ENCODE measurements at regions not wholly inside any gene's neighbourhood (a gene's known extent, or its start where the extent isn't known, plus 50 kb on each side); places are given as distances from the start of the nearest gene placed in this dataset.

GRCh38 chr6:19557191-19557590 lies 280.0 kb upstream of the ID4 start:
- H2AFZ ChIP-seq (ENCODE audit: low read length), result no peak overlapping the region
- H2BK120ac ChIP-seq (replicated peaks; ENCODE audit: low read depth, low read length), result no peak overlapping the region
- no peak overlapping the region for H2BK20ac ChIP-seq (ENCODE audit: low read length)
- CTCF ChIA-PET (ENCODE audit: partially characterized antibody), result interaction anchor here (0.5 to 0.9 kb wide), 2 partner anchors 20 to 381 kb away, joined by 4 read pairs; no protein-coding TSS in a partner anchor
- H3K27me3 ChIP-seq (replicated peaks in 1 of 4; ENCODE audit: control insufficient read depth in 3 of 4, extremely low read depth in 1 of 4, insufficient read depth in 3 of 4, low read length in 3 of 4), result no peaks in the 10 kb centered on the region
- no peak overlapping the region for H4K5ac ChIP-seq (ENCODE audit: insufficient read length, low read depth, low read length)
- no peaks in the 10 kb centered on the region for H4K20me1 ChIP-seq (replicated peaks in 1 of 2; ENCODE audit: control insufficient read depth in 1 of 2, insufficient read depth in 2 of 2, low read length in 2 of 2)
- H3K79me2 ChIP-seq (ENCODE audit: control insufficient read depth in 1 of 2, insufficient read depth in 2 of 2, low read length in 2 of 2), result no peaks in the 10 kb centered on the region
- POLR2A ChIA-PET (ENCODE audit: partially characterized antibody), result no interaction called here
- no peak overlapping the region for H3K27ac ChIP-seq (ENCODE audit: low read depth, low read length)
- FAIRE-seq (no peak), DNase-seq (ENCODE audit: low read depth in 1 of 2, low spot score in 2 of 2) (no peak)
- H2BK12ac ChIP-seq (ENCODE audit: low read depth, low read length), result no peak overlapping the region
- no peaks in the 10 kb centered on the region for H3K79me1 ChIP-seq (ENCODE audit: low read depth, low read length)
- no peak overlapping the region for H3K23ac ChIP-seq (ENCODE audit: insufficient read length)
- no peaks in the 10 kb centered on the region for H3K36me3 ChIP-seq (ENCODE audit: control insufficient read depth in 2 of 4, insufficient read depth in 4 of 4, low read length in 3 of 4)
- H3K4me2 ChIP-seq (ENCODE audit: insufficient read depth in 1 of 2, low read depth in 2 of 2, low read length in 2 of 2), result no peak overlapping the region
- H4K8ac ChIP-seq (ENCODE audit: extremely low read depth, insufficient read depth, low read length), result no peak overlapping the region
- no peak overlapping the region for H3K4ac ChIP-seq (replicated peaks; ENCODE audit: insufficient read length, low read depth, low read length)
- H3K9ac ChIP-seq (replicated peaks in 1 of 4; ENCODE audit: extremely low read depth in 1 of 4, low read depth in 3 of 4, low read length in 3 of 4), result no peak overlapping the region
- no peak overlapping the region for H3K18ac ChIP-seq (ENCODE audit: extremely low read depth, low read length)
- H3K23me2 ChIP-seq (ENCODE audit: low read depth, low read length), result no peaks in the 10 kb centered on the region
- H3K56ac ChIP-seq (replicated peaks; ENCODE audit: insufficient read length, low read depth, low read length), result no peak overlapping the region
- no peak overlapping the region for H2AK5ac ChIP-seq (ENCODE audit: low read depth, low read length)
- H3K4me3 ChIP-seq (ENCODE audit: extremely low read depth in 1 of 4, insufficient read depth in 2 of 4, low read depth in 3 of 4, low read length in 4 of 4), result no peak overlapping the region
- no peak overlapping the region for H4K91ac ChIP-seq (replicated peaks; ENCODE audit: insufficient read length, low read length)
- no peaks in the 10 kb centered on the region for H3K4me1 ChIP-seq (replicated peaks in 1 of 4; ENCODE audit: control insufficient read depth in 3 of 4, insufficient read depth in 4 of 4, low read length in 3 of 4)
- no peak overlapping the region for H3K14ac ChIP-seq (ENCODE audit: insufficient read length)
- H2BK15ac ChIP-seq (ENCODE audit: low read length), result no peak overlapping the region
- no peak overlapping the region for H2BK5ac ChIP-seq (ENCODE audit: low read depth, low read length)
- WGBS, 2 experiments (ENCODE audit: extremely low coverage in 1 of 2, insufficient coverage in 1 of 2, insufficient read length in 1 of 2, insufficient replicate concordance in 2 of 2, low coverage in 1 of 2, low lambda C conversion rate in 2 of 2, missing lambda C conversion rate in 1 of 2), result 94% methylated on average over 3 of the region's 3 CpGs; no CpG with 5 or more reads in 1 of the 2 experiments
- no peaks in the 10 kb centered on the region for H3K9me3 ChIP-seq (ENCODE audit: insufficient read depth in 2 of 2, low read depth in 1 of 2, low read length in 1 of 2)
- no peak for TF ChIP-seq KDM4A (IDR thresholded peaks at IDR 0.05; ENCODE audit: low read depth, low read length, severe bottlenecking)
- no peak for TF ChIP-seq TEAD4 (IDR thresholded peaks at IDR 0.05; ENCODE audit: low read depth, low read length)
- TF ChIP-seq HDAC2 (IDR thresholded peaks at IDR 0.05; ENCODE audit: borderline replicate concordance in 1 of 2, low read depth in 2 of 2, low read length in 2 of 2), result no peak
- TF ChIP-seq, protein P1, sequence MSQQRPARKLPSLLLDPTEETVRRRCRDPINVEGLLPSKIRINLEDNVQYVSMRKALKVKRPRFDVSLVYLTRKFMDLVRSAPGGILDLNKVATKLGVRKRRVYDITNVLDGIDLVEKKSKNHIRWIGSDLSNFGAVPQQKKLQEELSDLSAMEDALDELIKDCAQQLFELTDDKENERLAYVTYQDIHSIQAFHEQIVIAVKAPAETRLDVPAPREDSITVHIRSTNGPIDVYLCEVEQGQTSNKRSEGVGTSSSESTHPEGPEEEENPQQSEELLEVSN (IDR thresholded peaks at IDR 0.05), result no peak
- no peak for TF ChIP-seq RNF2 (IDR thresholded peaks at IDR 0.05; ENCODE audit: borderline replicate concordance, low read depth, low read length, missing control alignments, poor library complexity, severe bottlenecking)
- no peak for TF ChIP-seq CHD2 (IDR thresholded peaks at IDR 0.05; ENCODE audit: low read length)

Measured in H1 (cell line).